H1 (cell line): ENCODE measurements at regions not wholly inside any gene's neighbourhood (a gene's known extent, or its start where the extent isn't known, plus 50 kb on each side); places are given as distances from the start of the nearest gene placed in this dataset.

Experiments
- CTCF ChIA-PET: fragments of 300-600 bp; sonication (Branson Sonifier 250); formaldehyde crosslinking; loops from one replicate; lab custom pipeline; 2021; ENCODE audit not compliant: partially characterized antibody; lab: Charles Lee
- POLR2A ChIA-PET: fragments of 300-600 bp; sonication (Branson Sonifier 250); formaldehyde crosslinking; loops from one replicate; lab custom pipeline; 2021; ENCODE audit warnings: inconsistent platforms; ENCODE audit not compliant: partially characterized antibody; lab: Charles Lee
- DNase-seq, 2 experiments: peaks; one replicate each; pipeline versions ENCODE4 v3.0.0 to v3.0.0-alpha.2; 2010 to 2022; ENCODE audit warnings: low spot score in 2 of 2, low read depth in 1 of 2, mixed read lengths in 1 of 2
- FAIRE-seq: peaks from 2 replicates; lab custom pipeline; 2011; peaks lifted over from hg19 to GRCh38; lab: Jason Lieb, UNC
- H2AFZ ChIP-seq: 2 replicates; pipeline ENCODE4 v1.8.1; 2012; ENCODE audit warnings: low read length, inconsistent platforms
- H2AK5ac ChIP-seq: 2 replicates; pipeline ENCODE4 v1.6.1; 2013; ENCODE audit warnings: low read depth, low read length
- H2BK120ac ChIP-seq: replicated peaks from 2 replicates; pipeline ENCODE3; 2013; ENCODE audit warnings: low read depth, low read length, inconsistent platforms
- H2BK12ac ChIP-seq: 2 replicates; pipeline ENCODE4 v1.6.1; 2013; ENCODE audit warnings: low read depth, low read length
- H2BK15ac ChIP-seq: 2 replicates; pipeline ENCODE4 v1.6.1; 2013; ENCODE audit warnings: low read length
- H2BK20ac ChIP-seq: 2 replicates; pipeline ENCODE4 v1.6.1; 2013; ENCODE audit warnings: low read length
- H2BK5ac ChIP-seq: 2 replicates; pipeline ENCODE4 v1.6.1; 2013; ENCODE audit warnings: low read depth, low read length
- H3K14ac ChIP-seq: 2 replicates; pipeline ENCODE4 v1.6.1; 2013; ENCODE audit warnings: inconsistent platforms; ENCODE audit not compliant: insufficient read length
- H3K18ac ChIP-seq: 2 replicates; pipeline ENCODE4 v1.6.1; 2013; ENCODE audit warnings: low read length; ENCODE audit errors: extremely low read depth
- H3K23ac ChIP-seq: 2 replicates; pipeline ENCODE4 v1.6.1; 2013; ENCODE audit warnings: inconsistent platforms; ENCODE audit not compliant: insufficient read length
- H3K23me2 ChIP-seq: 2 replicates; pipeline ENCODE4 v1.6.1; 2013; ENCODE audit warnings: low read depth, low read length
- H3K27ac ChIP-seq: 2 replicates; pipeline ENCODE4 v1.6.1; 2011; ENCODE audit warnings: low read depth, low read length, inconsistent platforms
- H3K27me3 ChIP-seq, 4 experiments: replicated peaks in 1 of 4; 1 replicate in 1 of 4; 2 replicates in 3 of 4; pipeline versions ENCODE4 v1.6.1 to v1.8.1; 2011 to 2013; ENCODE audit warnings: low read length in 3 of 4, mild to moderate bottlenecking in 3 of 4, inconsistent platforms in 2 of 4, mixed read lengths in 2 of 4, moderate library complexity in 1 of 4; ENCODE audit not compliant: control insufficient read depth in 3 of 4, insufficient read depth in 3 of 4; ENCODE audit errors: extremely low read depth in 1 of 4
- H3K36me3 ChIP-seq, 4 experiments: 2 replicates each; pipeline versions ENCODE4 v1.6.1 to v1.8.1; 2011 to 2013; ENCODE audit warnings: mild to moderate bottlenecking in 4 of 4, low read length in 3 of 4, moderate library complexity in 2 of 4, control low read depth in 1 of 4, inconsistent platforms in 1 of 4; ENCODE audit not compliant: insufficient read depth in 4 of 4, control insufficient read depth in 2 of 4
- H3K4ac ChIP-seq: replicated peaks from 2 replicates; pipeline ENCODE3; 2013; ENCODE audit warnings: low read length, low read depth, mixed read lengths, inconsistent platforms; ENCODE audit not compliant: insufficient read length
- H3K4me1 ChIP-seq, 4 experiments: replicated peaks in 1 of 4; 1 replicate in 1 of 4; 2 replicates in 3 of 4; pipeline versions ENCODE4 v1.6.1 to v1.8.1; 2011 to 2013; ENCODE audit warnings: low read length in 3 of 4, inconsistent platforms in 2 of 4, mixed read lengths in 1 of 4; ENCODE audit not compliant: insufficient read depth in 4 of 4, control insufficient read depth in 3 of 4
- H3K4me2 ChIP-seq, 2 experiments: 2 replicates each; pipeline versions ENCODE4 v1.6.1 to v1.8.1; 2011 to 2013; ENCODE audit warnings: low read depth in 2 of 2, low read length in 2 of 2, control low read depth in 1 of 2, inconsistent platforms in 1 of 2, mild to moderate bottlenecking in 1 of 2; ENCODE audit not compliant: insufficient read depth in 1 of 2
- H3K4me3 ChIP-seq, 4 experiments: fragments of 200-600, 300-600 bp in 1 of 4; sonication (generic), shearing (Covaris generic), sonication (Bioruptor Twin) in 1 of 4; 2 replicates each; pipeline versions ENCODE4 v1.5.1 to v1.8.1; 2011 to 2016; ENCODE audit warnings: low read length in 4 of 4, low read depth in 3 of 4, control low read depth in 2 of 4, inconsistent platforms in 2 of 4, mild to moderate bottlenecking in 2 of 4, mixed read lengths in 1 of 4, moderate library complexity in 1 of 4; ENCODE audit not compliant: insufficient read depth in 2 of 4; ENCODE audit errors: extremely low read depth in 1 of 4
- H3K56ac ChIP-seq: replicated peaks from 2 replicates; pipeline ENCODE3; 2013; ENCODE audit warnings: low read depth, mild to moderate bottlenecking, mixed read lengths, low read length, inconsistent platforms; ENCODE audit not compliant: insufficient read length
- H3K79me1 ChIP-seq: 2 replicates; pipeline ENCODE4 v1.6.1; 2013; ENCODE audit warnings: low read depth, low read length, control low read depth
- H3K79me2 ChIP-seq, 2 experiments: 2 replicates each; pipeline versions ENCODE4 v1.6.1 to v1.8.1; 2012 to 2013; ENCODE audit warnings: low read length in 2 of 2, mild to moderate bottlenecking in 2 of 2, inconsistent platforms in 1 of 2; ENCODE audit not compliant: insufficient read depth in 2 of 2, control insufficient read depth in 1 of 2
- H3K9ac ChIP-seq, 4 experiments: replicated peaks in 1 of 4; 1 replicate in 1 of 4; 2 replicates in 3 of 4; pipeline versions ENCODE4 v1.6.1 to v1.8.1; 2011 to 2013; ENCODE audit warnings: low read depth in 3 of 4, low read length in 3 of 4, control low read depth in 2 of 4, mild to moderate bottlenecking in 2 of 4, moderate library complexity in 2 of 4, inconsistent platforms in 1 of 4; ENCODE audit errors: extremely low read depth in 1 of 4
- H3K9me3 ChIP-seq, 2 experiments: 2 replicates each; pipeline versions ENCODE4 v1.6.1 to v1.8.1; 2012 to 2013; ENCODE audit warnings: mild to moderate bottlenecking in 2 of 2, moderate library complexity in 2 of 2, control low read depth in 1 of 2, inconsistent platforms in 1 of 2, low read depth in 1 of 2, low read length in 1 of 2, mixed read lengths in 1 of 2; ENCODE audit not compliant: insufficient read depth in 2 of 2
- H4K20me1 ChIP-seq, 2 experiments: replicated peaks in 1 of 2; 2 replicates each; pipeline versions ENCODE3 to v1.8.1; 2011 to 2013; ENCODE audit warnings: inconsistent platforms in 2 of 2, low read length in 2 of 2, mild to moderate bottlenecking in 1 of 2; ENCODE audit not compliant: insufficient read depth in 2 of 2, control insufficient read depth in 1 of 2
- H4K5ac ChIP-seq: 2 replicates; pipeline ENCODE4 v1.6.1; 2013; ENCODE audit warnings: low read length, low read depth, mixed read lengths, inconsistent platforms; ENCODE audit not compliant: insufficient read length
- H4K8ac ChIP-seq: 2 replicates; pipeline ENCODE4 v1.8.0; 2013; ENCODE audit warnings: mild to moderate bottlenecking, moderate library complexity, low read length, inconsistent platforms; ENCODE audit not compliant: insufficient read depth; ENCODE audit errors: extremely low read depth
- H4K91ac ChIP-seq: replicated peaks from 2 replicates; pipeline ENCODE3; 2013; ENCODE audit warnings: low read length, mixed read lengths, inconsistent platforms; ENCODE audit not compliant: insufficient read length
- WGBS, 2 experiments: shearing (Covaris generic) in 1 of 2; methylation state at CpG; one replicate each; pipeline versions ENCODE4 v1.1.6 to v1.1.7; 2013 to 2015; ENCODE audit warnings: low lambda C conversion rate in 2 of 2, mixed read lengths in 2 of 2, inconsistent platforms in 1 of 2, low coverage in 1 of 2, missing lambda C conversion rate in 1 of 2; ENCODE audit not compliant: insufficient replicate concordance in 2 of 2, insufficient coverage in 1 of 2, insufficient read length in 1 of 2; ENCODE audit errors: extremely low coverage in 1 of 2, missing lambda C conversion rate in 1 of 2; 5-methylcytosine and 5-hydroxymethylcytosine counted together

DNA sequence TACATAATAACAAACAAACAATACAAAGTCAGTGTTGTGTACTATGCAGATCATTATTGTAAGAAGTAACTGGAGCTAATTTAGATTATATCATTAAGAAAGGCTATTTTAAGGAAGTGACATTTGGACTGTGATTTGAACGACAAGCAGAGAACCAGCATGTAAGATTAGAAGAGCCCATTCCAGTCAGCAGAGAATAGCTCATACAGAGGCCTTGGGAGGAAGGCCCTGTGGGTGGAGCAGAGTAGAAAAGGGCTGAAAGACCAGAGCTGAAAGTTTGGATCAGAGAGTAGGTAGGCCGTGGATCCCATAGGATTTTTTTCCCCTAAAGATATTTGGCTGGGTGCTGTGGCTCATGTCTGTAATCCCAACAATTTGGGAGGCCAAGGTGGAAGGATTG is 190.1 kb downstream of the OMA1 start:
- Histone ChIP-seq H4K91ac (no peak overlapping the region), H3K79me2 (no peaks in the 10 kb centered on the region), H4K5ac (no peak overlapping the region), H2BK20ac (no peak overlapping the region), H3K23ac (no peak overlapping the region), H3K4ac (no peak overlapping the region), H3K36me3 (no peaks in the 10 kb centered on the region), H2BK5ac (no peak overlapping the region), H3K56ac (no peak overlapping the region), H2BK12ac (no peak overlapping the region), H3K27me3 (no peaks in the 10 kb centered on the region), H3K4me2 (no peak overlapping the region), H3K27ac (no peak overlapping the region), H3K4me1 (peaks cover 0 to 5% (median 0%) of the 10 kb centered on the region in 4 experiments; a peak in 4 of 7 replicates), H3K18ac (no peak overlapping the region), H3K23me2 (no peaks in the 10 kb centered on the region; the same call in 1 of the 2 replicates), H3K4me3 (no peak overlapping the region), H3K14ac (no peak overlapping the region), H2BK120ac (no peak overlapping the region), H2BK15ac (no peak overlapping the region), H3K79me1 (no peaks in the 10 kb centered on the region), H4K8ac (no peak overlapping the region), H2AK5ac (no peak overlapping the region), H4K20me1 (no peaks in the 10 kb centered on the region), H2AFZ (no peak overlapping the region), H3K9ac (no peak overlapping the region), H3K9me3 (no peaks in the 10 kb centered on the region)
- no peak for FAIRE-seq
- 86% methylated on average over 2 of the region's 2 CpGs; no CpG with 5 or more reads in 1 of the 2 experiments for WGBS, 2 experiments
- ChIA-PET CTCF (interaction anchor here (1.1 to 1.6 kb wide), 2 partner anchors 10 to 14 kb away, joined by 5 to 6 read pairs; no protein-coding TSS in a partner anchor), POLR2A (interaction anchor here (1.4 kb wide), 1 partner anchor 11 kb away, joined by 3 read pairs; no protein-coding TSS in a partner anchor)
- no peak for DNase-seq
